ENCODE measurements at regions not wholly inside any gene's neighbourhood (a gene's known extent, or its start where the extent isn't known, plus 50 kb on each side); places are given as distances from the start of the nearest gene placed in this dataset.

- Histone ChIP-seq H3K27me3 (ENCODE audit: insufficient read depth, low read length, poor library complexity, severe bottlenecking) (no peaks in the 10 kb centered on the region), H3K9me3 (ENCODE audit: low read length) (no peaks in the 10 kb centered on the region), H3K4me1 (ENCODE audit: insufficient read depth, low read length) (no peaks in the 10 kb centered on the region), H3K27ac (ENCODE audit: low read depth, low read length) (no peak overlapping the region), H3K4me3 (ENCODE audit: low read length) (no peak overlapping the region), H3K36me3 (ENCODE audit: insufficient read depth, low read length) (no peaks in the 10 kb centered on the region)
- Mint-ChIP-seq H3K36me3 (no peaks in the 10 kb centered on the region), H3K9me3 (peaks cover 4 to 30% (median 10%) of the 10 kb centered on the region in 5 donors), H3K27ac (no peak overlapping the region), H3K4me3 (no peak overlapping the region), H3K27me3 (no peaks in the 10 kb centered on the region), H3K4me1 (no peaks in the 10 kb centered on the region)
- no peak for DNase-seq
- ChIA-PET CTCF (no interaction called here), POLR2A (no interaction called here)
Observed at GRCh38 chr5:24353016-24353415, 291.8 kb downstream of the CDH10 start.

GRCh38 chr5:24353611-24354010 lies 291.2 kb downstream of the CDH10 start:
- Mint-ChIP-seq H3K36me3 (no peaks in the 10 kb centered on the region), H3K4me1 (no peaks in the 10 kb centered on the region), H3K9me3 (peaks cover 4 to 30% (median 10%) of the 10 kb centered on the region in 5 donors), H3K27me3 (no peaks in the 10 kb centered on the region), H3K4me3 (no peak overlapping the region), H3K27ac (no peak overlapping the region)
- Histone ChIP-seq H3K9me3 (ENCODE audit: low read length) (no peaks in the 10 kb centered on the region), H3K27ac (ENCODE audit: low read depth, low read length) (no peak overlapping the region), H3K4me3 (ENCODE audit: low read length) (no peak overlapping the region), H3K27me3 (ENCODE audit: insufficient read depth, low read length, poor library complexity, severe bottlenecking) (no peaks in the 10 kb centered on the region), H3K4me1 (ENCODE audit: insufficient read depth, low read length) (no peaks in the 10 kb centered on the region), H3K36me3 (ENCODE audit: insufficient read depth, low read length) (no peaks in the 10 kb centered on the region)
- CTCF ChIA-PET: no interaction called here
- POLR2A ChIA-PET: no interaction called here
- DNase-seq: no peak

- Histone ChIP-seq H3K9me3 (ENCODE audit: low read length) (no peaks in the 10 kb centered on the region), H3K4me3 (ENCODE audit: low read length) (no peak overlapping the region), H3K4me1 (ENCODE audit: insufficient read depth, low read length) (no peaks in the 10 kb centered on the region), H3K36me3 (ENCODE audit: insufficient read depth, low read length) (no peaks in the 10 kb centered on the region), H3K27ac (ENCODE audit: low read depth, low read length) (no peak overlapping the region), H3K27me3 (ENCODE audit: insufficient read depth, low read length, poor library complexity, severe bottlenecking) (no peaks in the 10 kb centered on the region)
- H3K4me1 Mint-ChIP-seq: no peaks in the 10 kb centered on the region
- DNase-seq: no peak
- no peak overlapping the region for H3K27ac Mint-ChIP-seq
- peaks cover 0 to 2% of the 10 kb centered on the region in 2 donors for H3K27me3 Mint-ChIP-seq
- no peak overlapping the region for H3K4me3 Mint-ChIP-seq
- no peaks in the 10 kb centered on the region for H3K36me3 Mint-ChIP-seq
- ChIA-PET CTCF (no interaction called here), POLR2A (no interaction called here)
- peaks cover 12 to 25% (median 23%) of the 10 kb centered on the region in 5 donors for H3K9me3 Mint-ChIP-seq
Observed at GRCh38 chr5:24363789-24364481, 280.8 kb downstream of the CDH10 start.

GRCh38 chr5:24364711-24365110 lies 280.1 kb downstream of the CDH10 start:
- no peaks in the 10 kb centered on the region for H3K4me1 Mint-ChIP-seq
- DNase-seq: no peak
- H3K27ac Mint-ChIP-seq: no peak overlapping the region
- CTCF ChIA-PET: no interaction called here
- Histone ChIP-seq H3K4me3 (ENCODE audit: low read length) (no peak overlapping the region), H3K27me3 (ENCODE audit: insufficient read depth, low read length, poor library complexity, severe bottlenecking) (no peaks in the 10 kb centered on the region), H3K9me3 (ENCODE audit: low read length) (no peaks in the 10 kb centered on the region), H3K27ac (ENCODE audit: low read depth, low read length) (no peak overlapping the region), H3K4me1 (ENCODE audit: insufficient read depth, low read length) (no peaks in the 10 kb centered on the region), H3K36me3 (ENCODE audit: insufficient read depth, low read length) (no peaks in the 10 kb centered on the region)
- no peak overlapping the region for H3K4me3 Mint-ChIP-seq
- no peaks in the 10 kb centered on the region for H3K36me3 Mint-ChIP-seq
- POLR2A ChIA-PET: no interaction called here
- peaks cover 12 to 23% (median 22%) of the 10 kb centered on the region in 5 donors for H3K9me3 Mint-ChIP-seq
- peaks cover 0 to 2% of the 10 kb centered on the region in 2 donors for H3K27me3 Mint-ChIP-seq

- POLR2A ChIA-PET: no interaction called here
- Histone ChIP-seq H3K27ac (ENCODE audit: low read depth, low read length) (no peak overlapping the region), H3K9me3 (ENCODE audit: low read length) (no peaks in the 10 kb centered on the region), H3K36me3 (ENCODE audit: insufficient read depth, low read length) (no peaks in the 10 kb centered on the region), H3K4me3 (ENCODE audit: low read length) (no peak overlapping the region), H3K4me1 (ENCODE audit: insufficient read depth, low read length) (no peaks in the 10 kb centered on the region), H3K27me3 (ENCODE audit: insufficient read depth, low read length, poor library complexity, severe bottlenecking) (no peaks in the 10 kb centered on the region)
- H3K36me3 Mint-ChIP-seq: no peaks in the 10 kb centered on the region
- CTCF ChIA-PET: no interaction called here
- no peak for DNase-seq
- H3K4me3 Mint-ChIP-seq: no peak overlapping the region
- peaks cover 0 to 2% of the 10 kb centered on the region in 2 donors for H3K27me3 Mint-ChIP-seq
- no peaks in the 10 kb centered on the region for H3K4me1 Mint-ChIP-seq
- peaks cover 12 to 23% (median 20%) of the 10 kb centered on the region in 5 donors for H3K9me3 Mint-ChIP-seq
- H3K27ac Mint-ChIP-seq: no peak overlapping the region
Observed at GRCh38 chr5:24365406-24365805, 279.4 kb downstream of the CDH10 start.

GRCh38 chr5:24367216-24367615 lies 277.6 kb downstream of the CDH10 start:
- no peaks in the 10 kb centered on the region for H3K27me3 ChIP-seq (ENCODE audit: insufficient read depth, low read length, poor library complexity, severe bottlenecking)
- CTCF ChIA-PET: no interaction called here
- H3K9me3 ChIP-seq (ENCODE audit: low read length): no peaks in the 10 kb centered on the region
- H3K4me1 Mint-ChIP-seq: no peaks in the 10 kb centered on the region
- no peaks in the 10 kb centered on the region for H3K36me3 Mint-ChIP-seq
- H3K27ac Mint-ChIP-seq: no peak overlapping the region
- peaks cover 0 to 2% of the 10 kb centered on the region in 2 donors for H3K27me3 Mint-ChIP-seq
- no peak overlapping the region for H3K27ac ChIP-seq (ENCODE audit: low read depth, low read length)
- no peak for DNase-seq
- H3K36me3 ChIP-seq (ENCODE audit: insufficient read depth, low read length): no peaks in the 10 kb centered on the region
- H3K9me3 Mint-ChIP-seq: peaks cover 6 to 18% (median 16%) of the 10 kb centered on the region in 5 donors
- no peaks in the 10 kb centered on the region for H3K4me1 ChIP-seq (ENCODE audit: insufficient read depth, low read length)
- POLR2A ChIA-PET: no interaction called here
- H3K4me3 ChIP-seq (ENCODE audit: low read length): no peak overlapping the region
- no peak overlapping the region for H3K4me3 Mint-ChIP-seq

GRCh38 chr5:24368115-24368514 lies 276.7 kb downstream of the CDH10 start:
- no peaks in the 10 kb centered on the region for H3K4me1 Mint-ChIP-seq
- no peaks in the 10 kb centered on the region for H3K27me3 ChIP-seq (ENCODE audit: insufficient read depth, low read length, poor library complexity, severe bottlenecking)
- H3K4me1 ChIP-seq (ENCODE audit: insufficient read depth, low read length): no peaks in the 10 kb centered on the region
- DNase-seq: no peak
- no peaks in the 10 kb centered on the region for H3K36me3 ChIP-seq (ENCODE audit: insufficient read depth, low read length)
- no peaks in the 10 kb centered on the region for H3K36me3 Mint-ChIP-seq
- peaks cover 6 to 18% (median 12%) of the 10 kb centered on the region in 5 donors for H3K9me3 Mint-ChIP-seq
- H3K27ac Mint-ChIP-seq: no peak overlapping the region
- no peaks in the 10 kb centered on the region for H3K9me3 ChIP-seq (ENCODE audit: low read length)
- peaks cover 0 to 2% of the 10 kb centered on the region in 2 donors for H3K27me3 Mint-ChIP-seq
- ChIA-PET POLR2A (no interaction called here), CTCF (no interaction called here)
- H3K4me3 Mint-ChIP-seq: no peak overlapping the region
- H3K27ac ChIP-seq (ENCODE audit: low read depth, low read length): no peak overlapping the region
- no peak overlapping the region for H3K4me3 ChIP-seq (ENCODE audit: low read length)

GRCh38 chr5:24376210-24376609 lies 268.6 kb downstream of the CDH10 start:
- Mint-ChIP-seq H3K27ac (no peak overlapping the region), H3K4me3 (no peak overlapping the region), H3K4me1 (no peaks in the 10 kb centered on the region), H3K36me3 (no peaks in the 10 kb centered on the region), H3K9me3 (peaks cover 0 to 13% (median 5%) of the 10 kb centered on the region in 5 donors), H3K27me3 (no peaks in the 10 kb centered on the region)
- no peaks in the 10 kb centered on the region for H3K27me3 ChIP-seq (ENCODE audit: insufficient read depth, low read length, poor library complexity, severe bottlenecking)
- no peak overlapping the region for H3K27ac ChIP-seq (ENCODE audit: low read depth, low read length)
- H3K36me3 ChIP-seq (ENCODE audit: insufficient read depth, low read length): no peaks in the 10 kb centered on the region
- no peaks in the 10 kb centered on the region for H3K4me1 ChIP-seq (ENCODE audit: insufficient read depth, low read length)
- no peaks in the 10 kb centered on the region for H3K9me3 ChIP-seq (ENCODE audit: low read length)
- ChIA-PET CTCF (no interaction called here), POLR2A (no interaction called here)
- no peak for DNase-seq
- H3K4me3 ChIP-seq (ENCODE audit: low read length): no peak overlapping the region

Data from CD8-positive, alpha-beta memory T cell (primary cell).